A549 (cell line): ENCODE measurements at regions not wholly inside any gene's neighbourhood (a gene's known extent, or its start where the extent isn't known, plus 50 kb on each side); places are given as distances from the start of the nearest gene placed in this dataset.

Experiments used
- ATAC-seq, 2 experiments: fragments of 200-7000 bp in 1 of 2; fragments of >200 bp in 1 of 2; cut with Nextera tagmentation in 1 of 2; cut with Tn5 transposase in 1 of 2; 3 replicates each; pipeline versions ENCODE4 v1.8.0 to v1.9.1; 2018 to 2020; ENCODE audit warnings: mild to moderate bottlenecking in 1 of 2, moderate library complexity in 1 of 2
- CTCF ChIA-PET: fragments of 300-600 bp; sonication (Branson Sonifier 250); formaldehyde crosslinking; extraction: SDS; loops from one replicate; lab custom pipeline; 2021; ENCODE audit warnings: antibody characterized with exemption, inconsistent platforms; lab: Yijun Ruan, JAX
- POLR2A ChIA-PET: fragments of 350-600 bp; formaldehyde crosslinking; extraction: SDS; loops from one replicate; lab custom pipeline; 2021; ENCODE audit warnings: antibody characterized with exemption, inconsistent platforms; lab: Yijun Ruan, JAX
- DNase-seq, 2 experiments: peaks; one replicate each; pipeline versions ENCODE4 v3.0.0 to v3.0.0-alpha.2; 2011 to 2016; ENCODE audit warnings: low read depth in 1 of 2, low spot score in 1 of 2
- FAIRE-seq: peaks from 2 replicates; lab custom pipeline; 2011; peaks lifted over from hg19 to GRCh38; lab: Jason Lieb, UNC
- H3K27ac ChIP-seq, 2 experiments: fragments of >200 bp; sonication (Bioruptor Twin); formaldehyde crosslinking; 3 replicates each; pipeline ENCODE4 v1.5.1; 2016 to 2017
- H3K4me1 ChIP-seq: fragments of >200 bp; sonication (Bioruptor Twin); formaldehyde crosslinking; 3 replicates; pipeline ENCODE4 v1.6.1; 2016
- H3K4me2 ChIP-seq: fragments of >200 bp; sonication (Bioruptor Twin); formaldehyde crosslinking; 3 replicates; pipeline ENCODE4 v1.6.1; 2016
- H3K4me3 ChIP-seq: fragments of >200 bp; sonication (Bioruptor Twin); formaldehyde crosslinking; 3 replicates; pipeline ENCODE4 v1.5.1; 2016
- H3K9me3 ChIP-seq: fragments of >200 bp; sonication (Bioruptor Twin); formaldehyde crosslinking; 3 replicates; pipeline ENCODE4 v1.6.1; 2016
- CEBPB ChIP-seq, 2 experiments: fragments of >200 bp in 1 of 2; sonication (Bioruptor Twin) in 1 of 2; formaldehyde crosslinking in 1 of 2; IDR thresholded peaks; 2 replicates each; pipeline ENCODE4 v1.6.1; 2012 to 2016
- CHD2 ChIP-seq: fragments of 150-350 bp; IDR thresholded peaks from 2 replicates; pipeline ENCODE4 v1.6.1; 2014; ENCODE audit warnings: low read length; ENCODE audit not compliant: partially characterized antibody
- CHD4 ChIP-seq: fragments of 200-600 bp; sonication (generic); IDR thresholded peaks from 2 replicates; pipeline ENCODE4 v1.6.1; 2016; ENCODE audit warnings: antibody characterized with exemption, mild to moderate bottlenecking, borderline replicate concordance
- EHMT2 ChIP-seq: fragments of 200-600 bp; sonication (generic); IDR thresholded peaks from 2 replicates; pipeline ENCODE4 v1.6.1; 2016; ENCODE audit warnings: antibody characterized with exemption, low read depth, mild to moderate bottlenecking, moderate library complexity
- ELK1 ChIP-seq: fragments of 150-350 bp; IDR thresholded peaks from 2 replicates; pipeline ENCODE4 v1.6.1; 2014; ENCODE audit warnings: low read depth, mild to moderate bottlenecking, low read length
- ESRRA ChIP-seq: fragments of 150-350 bp; IDR thresholded peaks from 2 replicates; pipeline ENCODE4 v1.6.1; 2014; ENCODE audit warnings: mild to moderate bottlenecking, low read length, borderline replicate concordance
- FOSB ChIP-seq: fragments of 250-450 bp; sonication (Bioruptor Pico); IDR thresholded peaks from 2 replicates; pipeline ENCODE4 v1.5.0; 2020; ENCODE audit warnings: mild to moderate bottlenecking, moderate library complexity
- GATA3 ChIP-seq: IDR thresholded peaks from 2 replicates; pipeline ENCODE4 v1.6.1; 2012; ENCODE audit warnings: borderline replicate concordance
- HOXB13 ChIP-seq: fragments of 250-450 bp; sonication (Bioruptor Pico); IDR thresholded peaks from 2 replicates; pipeline ENCODE4 v1.5.0; 2020; ENCODE audit warnings: low read depth, mild to moderate bottlenecking, moderate library complexity
- HOXB5 ChIP-seq: fragments of 250-450 bp; sonication (Bioruptor Pico); IDR thresholded peaks from 2 replicates; pipeline ENCODE4 v1.5.0; 2020; ENCODE audit warnings: mild to moderate bottlenecking, moderate library complexity
- JUNB ChIP-seq: fragments of >200 bp; sonication (Bioruptor Twin); formaldehyde crosslinking; IDR thresholded peaks from 2 replicates; pipeline ENCODE4 v1.6.1; 2016
- KDM1A ChIP-seq: fragments of 200-600 bp; sonication (generic); IDR thresholded peaks from 2 replicates; pipeline ENCODE4 v1.6.1; 2016; ENCODE audit warnings: low read depth, mild to moderate bottlenecking
- NFE2L2 ChIP-seq: fragments of 150-350 bp; conservative IDR thresholded peaks from 2 replicates; pipeline ENCODE4 v1.6.1; 2014; ENCODE audit warnings: low read length
- NR3C1 ChIP-seq: fragments of >200 bp; sonication (Bioruptor Twin); formaldehyde crosslinking; IDR thresholded peaks from 3 replicates; pipeline ENCODE4 v1.6.1; 2017
- PBX3 ChIP-seq: IDR thresholded peaks from 2 replicates; pipeline ENCODE4 v1.6.1; 2012
- PHF8 ChIP-seq: fragments of 200-600 bp; sonication (generic); IDR thresholded peaks from 2 replicates; pipeline ENCODE4 v1.6.1; 2016; ENCODE audit warnings: low read depth, mild to moderate bottlenecking, antibody characterized with exemption, moderate library complexity, borderline replicate concordance
- POLR2A ChIP-seq: IDR thresholded peaks from 2 replicates; pipeline ENCODE4 v1.6.1; 2012; ENCODE audit warnings: mild to moderate bottlenecking, low read length
- RAD21 ChIP-seq, 2 experiments: fragments of >200 bp in 1 of 2; sonication (Bioruptor Twin) in 1 of 2; formaldehyde crosslinking in 1 of 2; IDR thresholded peaks in 1 of 2; conservative IDR thresholded peaks in 1 of 2; 2 replicates in 1 of 2; 3 replicates in 1 of 2; pipeline ENCODE4 v1.6.1; 2012 to 2018; ENCODE audit warnings: inconsistent platforms in 1 of 2
- RARB ChIP-seq: fragments of 250-450 bp; sonication (Bioruptor Pico); IDR thresholded peaks from 2 replicates; pipeline ENCODE4 v1.8.0; 2021; ENCODE audit warnings: mild to moderate bottlenecking, moderate library complexity
- RCOR1 ChIP-seq: fragments of 150-350 bp; IDR thresholded peaks from 2 replicates; pipeline ENCODE4 v1.6.1; 2014; ENCODE audit warnings: antibody characterized with exemption, low read length, low read depth
- RFX5 ChIP-seq: fragments of 450-650 bp; IDR thresholded peaks from 2 replicates; pipeline ENCODE4 v1.7.1; 2014; ENCODE audit warnings: antibody characterized with exemption, mild to moderate bottlenecking, moderate library complexity
- SMC3 ChIP-seq: fragments of >200 bp; sonication (Bioruptor Twin); formaldehyde crosslinking; IDR thresholded peaks from 3 replicates; pipeline ENCODE4 v1.6.1; 2018; ENCODE audit warnings: inconsistent platforms
- TP53 ChIP-seq: fragments of 250-450 bp; sonication (Bioruptor Pico); IDR thresholded peaks from 2 replicates; pipeline ENCODE4 v1.5.0; 2021; ENCODE audit warnings: mild to moderate bottlenecking, moderate library complexity
- ZFP36 ChIP-seq: fragments of 450-650 bp; IDR thresholded peaks from 2 replicates; pipeline ENCODE4 v1.6.1; 2014; ENCODE audit warnings: borderline replicate concordance; ENCODE audit not compliant: partially characterized antibody
- ZSCAN20 ChIP-seq: fragments of 250-450 bp; sonication (Bioruptor Pico); IDR thresholded peaks from 2 replicates; pipeline ENCODE4 v1.8.0; 2022; ENCODE audit warnings: mild to moderate bottlenecking, moderate library complexity
- WGBS: methylation state at CpG from one replicate; pipeline ENCODE4 v1.1.6; 2017; ENCODE audit errors: missing lambda C conversion rate; 5-methylcytosine and 5-hydroxymethylcytosine counted together
- TF ChIP-seq, protein P1 (sequence below): fragments of 200-600 bp; sonication (generic); IDR thresholded peaks from 2 replicates; pipeline ENCODE4 v1.6.1; 2016; ENCODE audit warnings: antibody characterized with exemption, mild to moderate bottlenecking, moderate library complexity
- TF ChIP-seq, protein P2 (sequence below): fragments of >200 bp; sonication (Bioruptor Twin); formaldehyde crosslinking; IDR thresholded peaks from 3 replicates; pipeline ENCODE4 v1.5.1; 2016
- TF ChIP-seq, protein P3 (sequence below): fragments of 450-650 bp; IDR thresholded peaks from 2 replicates; pipeline ENCODE4 v1.6.1; 2014; ENCODE audit warnings: antibody characterized with exemption

DNA sequence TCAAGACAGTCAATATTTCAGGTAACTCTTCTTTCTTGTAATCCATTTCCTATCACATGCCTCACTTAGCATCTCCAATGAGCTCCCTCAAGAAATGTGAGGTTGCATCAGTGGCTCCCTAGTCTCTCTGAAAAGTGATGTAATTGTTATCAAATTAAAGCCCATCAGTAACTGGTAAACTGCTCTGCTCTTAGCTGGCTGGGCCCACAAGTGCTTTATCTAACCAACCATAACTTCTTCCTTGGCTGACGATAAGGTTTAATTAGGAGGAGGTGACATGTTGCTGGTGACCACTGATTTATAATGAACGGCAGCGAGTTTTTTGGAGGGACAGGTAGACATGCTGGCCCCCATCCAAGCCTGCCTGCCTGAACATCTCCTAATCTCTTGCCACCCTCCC is 79.6 kb downstream of the RTP4 start:
- WGBS = 100% methylated on average over 3 of the region's 3 CpGs
- FAIRE-seq = no peak
- ATAC-seq = no peak
- CTCF ChIA-PET = interaction anchor here (0.5 kb wide), 1 partner anchor 116 kb away, joined by 4 read pairs; no protein-coding TSS in a partner anchor
- TF ChIP-seq RARB (CRISPR knock-in tag) (no peak), RFX5 (no peak), TP53 (CRISPR knock-in tag) (no peak), RAD21 (conservative IDR thresholded peaks at IDR 0.05 in 1 of 2, IDR thresholded peaks at IDR 0.05 in 1 of 2) (no peak), GATA3 (no peak), CEBPB (IDR thresholded peaks at IDR 0.05) (no peak), JUNB (no peak), ZSCAN20 (CRISPR knock-in tag) (no peak), CHD2 (no peak), HOXB13 (no peak), PBX3 (no peak), HOXB5 (CRISPR knock-in tag) (no peak), EHMT2 (no peak), FOSB (no peak), NFE2L2 (no peak), ZFP36 (no peak), ESRRA (no peak)
- Histone ChIP-seq H3K4me2 (no peak overlapping the region), H3K9me3 (no peaks in the 10 kb centered on the region), H3K27ac (no peak overlapping the region), H3K4me1 (no peaks in the 10 kb centered on the region), H3K4me3 (no peak overlapping the region)
- POLR2A ChIA-PET = no interaction called here
- DNase-seq = no peak

DNA sequence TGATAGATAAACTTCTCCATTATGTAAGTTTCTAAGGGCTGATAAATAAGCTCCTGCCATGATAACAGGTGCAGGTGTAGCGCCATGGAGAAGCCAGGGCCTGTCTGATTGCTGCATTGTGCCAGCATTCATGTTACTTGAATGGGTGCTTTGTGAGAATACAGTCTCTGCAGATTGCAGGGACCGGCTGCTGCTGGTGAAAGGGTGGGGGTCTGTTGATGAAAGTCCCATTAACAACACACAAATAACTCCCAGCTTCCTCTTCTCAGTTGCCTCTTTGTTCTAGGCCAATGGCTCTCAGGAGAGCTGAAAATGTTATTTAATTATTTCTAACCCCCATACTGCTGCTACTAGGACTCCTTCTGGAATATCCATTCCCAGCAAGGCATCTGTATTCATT is 77.2 kb downstream of the RTP4 start:
- WGBS = 57% methylated on average over 2 of the region's 2 CpGs
- Histone ChIP-seq H3K4me2 (no peak overlapping the region), H3K4me3 (no peak overlapping the region), H3K9me3 (no peaks in the 10 kb centered on the region), H3K4me1 (no peaks in the 10 kb centered on the region), H3K27ac (no peak overlapping the region)
- POLR2A ChIA-PET = no interaction called here
- TF ChIP-seq ZFP36 (no peak), TP53 (CRISPR knock-in tag) (no peak), KDM1A (no peak), POLR2A (no peak), NR3C1 (no peak), RCOR1 (no peak), CHD4 (no peak), HOXB13 (no peak), PHF8 (no peak), RAD21 (conservative IDR thresholded peaks at IDR 0.05 in 1 of 2, IDR thresholded peaks at IDR 0.05 in 1 of 2) (no peak), SMC3 (no peak), GATA3 (no peak), ELK1 (no peak), HOXB5 (CRISPR knock-in tag) (no peak), EHMT2 (no peak)
- TF ChIP-seq, protein P1, sequence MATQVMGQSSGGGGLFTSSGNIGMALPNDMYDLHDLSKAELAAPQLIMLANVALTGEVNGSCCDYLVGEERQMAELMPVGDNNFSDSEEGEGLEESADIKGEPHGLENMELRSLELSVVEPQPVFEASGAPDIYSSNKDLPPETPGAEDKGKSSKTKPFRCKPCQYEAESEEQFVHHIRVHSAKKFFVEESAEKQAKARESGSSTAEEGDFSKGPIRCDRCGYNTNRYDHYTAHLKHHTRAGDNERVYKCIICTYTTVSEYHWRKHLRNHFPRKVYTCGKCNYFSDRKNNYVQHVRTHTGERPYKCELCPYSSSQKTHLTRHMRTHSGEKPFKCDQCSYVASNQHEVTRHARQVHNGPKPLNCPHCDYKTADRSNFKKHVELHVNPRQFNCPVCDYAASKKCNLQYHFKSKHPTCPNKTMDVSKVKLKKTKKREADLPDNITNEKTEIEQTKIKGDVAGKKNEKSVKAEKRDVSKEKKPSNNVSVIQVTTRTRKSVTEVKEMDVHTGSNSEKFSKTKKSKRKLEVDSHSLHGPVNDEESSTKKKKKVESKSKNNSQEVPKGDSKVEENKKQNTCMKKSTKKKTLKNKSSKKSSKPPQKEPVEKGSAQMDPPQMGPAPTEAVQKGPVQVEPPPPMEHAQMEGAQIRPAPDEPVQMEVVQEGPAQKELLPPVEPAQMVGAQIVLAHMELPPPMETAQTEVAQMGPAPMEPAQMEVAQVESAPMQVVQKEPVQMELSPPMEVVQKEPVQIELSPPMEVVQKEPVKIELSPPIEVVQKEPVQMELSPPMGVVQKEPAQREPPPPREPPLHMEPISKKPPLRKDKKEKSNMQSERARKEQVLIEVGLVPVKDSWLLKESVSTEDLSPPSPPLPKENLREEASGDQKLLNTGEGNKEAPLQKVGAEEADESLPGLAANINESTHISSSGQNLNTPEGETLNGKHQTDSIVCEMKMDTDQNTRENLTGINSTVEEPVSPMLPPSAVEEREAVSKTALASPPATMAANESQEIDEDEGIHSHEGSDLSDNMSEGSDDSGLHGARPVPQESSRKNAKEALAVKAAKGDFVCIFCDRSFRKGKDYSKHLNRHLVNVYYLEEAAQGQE = no peak
- TF ChIP-seq, protein P2, sequence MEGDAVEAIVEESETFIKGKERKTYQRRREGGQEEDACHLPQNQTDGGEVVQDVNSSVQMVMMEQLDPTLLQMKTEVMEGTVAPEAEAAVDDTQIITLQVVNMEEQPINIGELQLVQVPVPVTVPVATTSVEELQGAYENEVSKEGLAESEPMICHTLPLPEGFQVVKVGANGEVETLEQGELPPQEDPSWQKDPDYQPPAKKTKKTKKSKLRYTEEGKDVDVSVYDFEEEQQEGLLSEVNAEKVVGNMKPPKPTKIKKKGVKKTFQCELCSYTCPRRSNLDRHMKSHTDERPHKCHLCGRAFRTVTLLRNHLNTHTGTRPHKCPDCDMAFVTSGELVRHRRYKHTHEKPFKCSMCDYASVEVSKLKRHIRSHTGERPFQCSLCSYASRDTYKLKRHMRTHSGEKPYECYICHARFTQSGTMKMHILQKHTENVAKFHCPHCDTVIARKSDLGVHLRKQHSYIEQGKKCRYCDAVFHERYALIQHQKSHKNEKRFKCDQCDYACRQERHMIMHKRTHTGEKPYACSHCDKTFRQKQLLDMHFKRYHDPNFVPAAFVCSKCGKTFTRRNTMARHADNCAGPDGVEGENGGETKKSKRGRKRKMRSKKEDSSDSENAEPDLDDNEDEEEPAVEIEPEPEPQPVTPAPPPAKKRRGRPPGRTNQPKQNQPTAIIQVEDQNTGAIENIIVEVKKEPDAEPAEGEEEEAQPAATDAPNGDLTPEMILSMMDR = no peak
- TF ChIP-seq, protein P3, sequence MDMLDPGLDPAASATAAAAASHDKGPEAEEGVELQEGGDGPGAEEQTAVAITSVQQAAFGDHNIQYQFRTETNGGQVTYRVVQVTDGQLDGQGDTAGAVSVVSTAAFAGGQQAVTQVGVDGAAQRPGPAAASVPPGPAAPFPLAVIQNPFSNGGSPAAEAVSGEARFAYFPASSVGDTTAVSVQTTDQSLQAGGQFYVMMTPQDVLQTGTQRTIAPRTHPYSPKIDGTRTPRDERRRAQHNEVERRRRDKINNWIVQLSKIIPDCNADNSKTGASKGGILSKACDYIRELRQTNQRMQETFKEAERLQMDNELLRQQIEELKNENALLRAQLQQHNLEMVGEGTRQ = no peak
- DNase-seq (no peak), ATAC-seq (no peak), FAIRE-seq (no peak)
- CTCF ChIA-PET = interaction anchor here (1.0 kb wide), 1 partner anchor 86 kb away, joined by 3 read pairs; no protein-coding TSS in a partner anchor
